K562 (cell line): ENCODE measurements at regions not wholly inside any gene's neighbourhood (a gene's known extent, or its start where the extent isn't known, plus 50 kb on each side); places are given as distances from the start of the nearest gene placed in this dataset.

ENCODE experiments used
- ATAC-seq: fragments of 200-7000 bp; cut with Tn5 transposase; 3 replicates; pipeline ENCODE4 v1.9.1; 2020; ENCODE audit warnings: moderate library complexity
- BruUV-seq: library from RNA; stranded (reverse); fragments of 400-500 nt; replicated peaks from 2 replicates; lab custom pipeline; 2021; lab: Mats Ljungman, UMichigan
- CTCF ChIA-PET: fragments of 300-600 bp; formaldehyde crosslinking; extraction: SDS; loops from one replicate; lab custom pipeline; 2021; ENCODE audit warnings: low intra/inter-chr PET ratio; lab: Yijun Ruan, JAX
- POLR2A ChIA-PET: fragments of 300-600, 350-650 bp; sonication (Branson Sonifier 250); formaldehyde crosslinking; extraction: SDS; loops from one replicate; lab custom pipeline; 2021; ENCODE audit warnings: antibody characterized with exemption, inconsistent platforms; lab: Yijun Ruan, JAX
- DNase-seq, 4 experiments: peaks; one replicate each; pipeline versions ENCODE4 v3.0.0 to v3.0.0-alpha.2; 2011 to 2018; ENCODE audit warnings: low spot score in 3 of 4, mixed read lengths in 3 of 4; ENCODE audit errors: extremely low read depth in 1 of 4
- FAIRE-seq: peaks from 2 replicates; lab custom pipeline; 2011; peaks lifted over from hg19 to GRCh38; lab: Jason Lieb, UNC
- H2AFZ ChIP-seq: 2 replicates; pipeline ENCODE4 v1.6.0; 2011; ENCODE audit warnings: low read depth, low read length, control low read depth, inconsistent platforms
- H3K27ac ChIP-seq: fragments of 200-600 bp; 3 replicates; pipeline ENCODE4 v1.8.0; 2011; ENCODE audit warnings: low read depth, mild to moderate bottlenecking, control low read depth, inconsistent platforms, low read length, moderate library complexity, mixed read lengths; ENCODE audit errors: extremely low read depth
- H3K27me3 ChIP-seq, 2 experiments: fragments of 300-600 bp in 1 of 2; 2 replicates in 1 of 2; 3 replicates in 1 of 2; pipeline versions ENCODE4 v1.6.0 to v1.8.0; 2011; ENCODE audit warnings: inconsistent platforms in 2 of 2, low read length in 2 of 2, mild to moderate bottlenecking in 1 of 2, mixed read lengths in 1 of 2, moderate library complexity in 1 of 2; ENCODE audit not compliant: control insufficient read depth in 2 of 2, insufficient read depth in 2 of 2
- H3K36me3 ChIP-seq: fragments of 300-600 bp; 3 replicates; pipeline ENCODE4 v1.8.0; 2011; ENCODE audit warnings: mild to moderate bottlenecking, low read length, inconsistent platforms; ENCODE audit not compliant: control insufficient read depth, insufficient read depth
- H3K4me1 ChIP-seq, 2 experiments: fragments of 200-600 bp in 1 of 2; replicated peaks in 1 of 2; 2 replicates in 1 of 2; 3 replicates in 1 of 2; pipeline versions ENCODE4 v1.5.1 to v1.8.0; 2011; ENCODE audit warnings: inconsistent platforms in 2 of 2, low read length in 2 of 2, mild to moderate bottlenecking in 1 of 2, mixed read lengths in 1 of 2, moderate library complexity in 1 of 2; ENCODE audit not compliant: control insufficient read depth in 2 of 2, insufficient read depth in 2 of 2
- H3K4me2 ChIP-seq: 2 replicates; pipeline ENCODE4 v1.6.1; 2011; ENCODE audit warnings: low read length, control low read depth, inconsistent platforms, mixed read lengths; ENCODE audit not compliant: insufficient read depth
- H3K4me3 ChIP-seq: fragments of 200-600 bp; sonication (generic), shearing (Covaris generic); 2 replicates; pipeline ENCODE4 v1.5.1; 2016; ENCODE audit warnings: control low read depth, inconsistent platforms
- H3K79me2 ChIP-seq: fragments of 200-600 bp; 3 replicates; pipeline ENCODE4 v1.8.0; 2011; ENCODE audit warnings: low read length, inconsistent platforms; ENCODE audit not compliant: control insufficient read depth, insufficient read depth
- H3K9ac ChIP-seq, 2 experiments: 2 replicates each; pipeline versions ENCODE4 v1.6.0 to v1.6.1; 2011; ENCODE audit warnings: low read depth in 2 of 2, low read length in 2 of 2, control low read depth in 1 of 2, inconsistent platforms in 1 of 2, mild to moderate bottlenecking in 1 of 2, mixed read lengths in 1 of 2; ENCODE audit not compliant: insufficient read depth in 1 of 2
- H3K9me1 ChIP-seq: one replicate; pipeline ENCODE4 v1.6.0; 2011; ENCODE audit warnings: inconsistent platforms, mild to moderate bottlenecking, low read length, moderate library complexity; ENCODE audit not compliant: control insufficient read depth, insufficient read depth
- H3K9me3 ChIP-seq: replicated peaks from 2 replicates; pipeline ENCODE4 v1.5.1; 2011; ENCODE audit warnings: low read depth, low read length, inconsistent platforms; ENCODE audit not compliant: control insufficient read depth, insufficient read depth
- H4K20me1 ChIP-seq: replicated peaks from 2 replicates; pipeline ENCODE4 v1.6.1; 2011; ENCODE audit warnings: low read length, inconsistent platforms, mixed read lengths; ENCODE audit not compliant: control insufficient read depth, insufficient read depth
- ATF1 ChIP-seq, 2 experiments: fragments of 450-650 bp in 1 of 2; IDR thresholded peaks; 2 replicates each; pipeline ENCODE4 v1.6.1; 2016; ENCODE audit warnings: missing compliant biosample characterization in 1 of 2, missing genetic modification characterization in 1 of 2
- CAMTA2 ChIP-seq: fragments of 250-450 bp; sonication (Bioruptor Pico); conservative IDR thresholded peaks from 2 replicates; pipeline ENCODE4 v1.5.1; 2022
- EHMT2 ChIP-seq: fragments of 450-650 bp; IDR thresholded peaks from 2 replicates; pipeline ENCODE4 v1.6.1; 2018; ENCODE audit warnings: antibody characterized with exemption
- POLR2B ChIP-seq: fragments of 450-650 bp; IDR thresholded peaks from 2 replicates; pipeline ENCODE4 v1.6.1; 2018; ENCODE audit warnings: low read depth; ENCODE audit not compliant: partially characterized antibody
- ZNF444 ChIP-seq: fragments of 250-450 bp; sonication (Bioruptor Pico); IDR thresholded peaks from 2 replicates; pipeline ENCODE4 v1.4.0; 2020; ENCODE audit warnings: mild to moderate bottlenecking, moderate library complexity
- ZNF589 ChIP-seq: fragments of 200-800 bp; sonication (Bioruptor generic); IDR thresholded peaks from 2 replicates; pipeline ENCODE4 v1.6.1; 2016; ENCODE audit warnings: low read depth, missing genetic modification characterization, missing compliant biosample characterization
- WGBS: fragments of 100-300 bp; shearing (Covaris generic); methylation state at CpG from one replicate; pipeline ENCODE4 v1.1.6; 2016; ENCODE audit warnings: low coverage, mixed read lengths; ENCODE audit not compliant: insufficient coverage; ENCODE audit errors: missing lambda C conversion rate; 5-methylcytosine and 5-hydroxymethylcytosine counted together
- in situ Hi-C: fragments of 300-500 bp; cut with MboI; formaldehyde crosslinking; loops from 4 replicates; pipeline ENCODE4 v1.15.0; 2018; ENCODE audit warnings: inconsistent platforms, mixed read lengths
- intact Hi-C: fragments of 100-400 bp; cut with micrococcal nuclease; formaldehyde crosslinking; loops from 2 replicates; pipeline ENCODE4 v1.14.2; 2022
- TF ChIP-seq, protein P1 (sequence below): sonication (generic); formaldehyde crosslinking; IDR thresholded peaks from 2 replicates; pipeline ENCODE4 v1.8.0; 2022; ENCODE audit warnings: missing genetic modification reagents, mild to moderate bottlenecking, moderate library complexity, borderline replicate concordance

DNA sequence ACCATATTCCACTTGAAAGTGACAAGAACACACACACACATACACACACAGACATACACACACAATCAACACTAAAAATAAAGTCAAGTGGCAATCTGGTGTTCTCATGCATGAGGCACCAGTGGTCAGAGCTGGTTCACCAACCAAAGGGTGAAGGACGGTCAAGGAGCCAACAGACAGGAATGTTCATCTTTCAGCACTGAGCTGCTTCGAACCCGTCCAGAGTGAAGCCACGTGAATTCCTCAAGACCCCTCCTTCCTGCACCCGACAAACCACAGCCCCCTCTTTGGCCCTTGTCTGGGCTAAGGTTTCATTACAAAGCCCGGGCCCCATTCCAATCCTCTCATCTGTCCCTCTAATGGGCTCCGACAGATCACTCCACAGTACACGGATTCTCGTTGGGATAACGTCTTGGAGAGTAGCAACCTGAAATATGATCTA, 84.5 kb upstream of the SMIM23 start:
- Histone ChIP-seq H3K36me3 (no peaks in the 10 kb centered on the region), H3K9ac (no peak overlapping the region), H3K9me3 (no peaks in the 10 kb centered on the region), H2AFZ (no peak overlapping the region), H3K27me3 (peaks cover 17 to 73% of the 10 kb centered on the region in 2 experiments), H3K9me1 (no peaks in the 10 kb centered on the region), H3K4me3 (no peak overlapping the region), H4K20me1 (0 out of 2 replicates have a peak, but pooled peaks cover 5% of the 10 kb centered on the region), H3K4me2 (no peak overlapping the region), H3K27ac (no peak overlapping the region), H3K4me1 (no peaks in the 10 kb centered on the region), H3K79me2 (no peaks in the 10 kb centered on the region)
- ATAC-seq: no peak
- DNase-seq: no peak
- TF ChIP-seq ATF1 (CRISPR knock-in tag; IDR thresholded peaks at IDR 0.05): no peak
- TF ChIP-seq ATF1 (tag; IDR thresholded peaks at IDR 0.05): no peak
- TF ChIP-seq, protein P1, sequence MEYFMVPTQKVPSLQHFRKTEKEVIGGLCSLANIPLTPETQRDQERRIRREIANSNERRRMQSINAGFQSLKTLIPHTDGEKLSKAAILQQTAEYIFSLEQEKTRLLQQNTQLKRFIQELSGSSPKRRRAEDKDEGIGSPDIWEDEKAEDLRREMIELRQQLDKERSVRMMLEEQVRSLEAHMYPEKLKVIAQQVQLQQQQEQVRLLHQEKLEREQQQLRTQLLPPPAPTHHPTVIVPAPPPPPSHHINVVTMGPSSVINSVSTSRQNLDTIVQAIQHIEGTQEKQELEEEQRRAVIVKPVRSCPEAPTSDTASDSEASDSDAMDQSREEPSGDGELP (CRISPR knock-in tag): no peak
- no peak for TF ChIP-seq ZNF444 (CRISPR knock-in tag)
- no TSS peak for BruUV-seq
- in situ Hi-C loops (no loop called here), intact Hi-C loops (no loop called here)
- ChIA-PET POLR2A (interaction anchor here (0.6 kb wide), 1 partner anchor 179 kb away, joined by 3 read pairs; no protein-coding TSS in a partner anchor), CTCF (no interaction called here)
- 0% methylated on average over 10 of the region's 10 CpGs for WGBS
- FAIRE-seq: no peak

DNA sequence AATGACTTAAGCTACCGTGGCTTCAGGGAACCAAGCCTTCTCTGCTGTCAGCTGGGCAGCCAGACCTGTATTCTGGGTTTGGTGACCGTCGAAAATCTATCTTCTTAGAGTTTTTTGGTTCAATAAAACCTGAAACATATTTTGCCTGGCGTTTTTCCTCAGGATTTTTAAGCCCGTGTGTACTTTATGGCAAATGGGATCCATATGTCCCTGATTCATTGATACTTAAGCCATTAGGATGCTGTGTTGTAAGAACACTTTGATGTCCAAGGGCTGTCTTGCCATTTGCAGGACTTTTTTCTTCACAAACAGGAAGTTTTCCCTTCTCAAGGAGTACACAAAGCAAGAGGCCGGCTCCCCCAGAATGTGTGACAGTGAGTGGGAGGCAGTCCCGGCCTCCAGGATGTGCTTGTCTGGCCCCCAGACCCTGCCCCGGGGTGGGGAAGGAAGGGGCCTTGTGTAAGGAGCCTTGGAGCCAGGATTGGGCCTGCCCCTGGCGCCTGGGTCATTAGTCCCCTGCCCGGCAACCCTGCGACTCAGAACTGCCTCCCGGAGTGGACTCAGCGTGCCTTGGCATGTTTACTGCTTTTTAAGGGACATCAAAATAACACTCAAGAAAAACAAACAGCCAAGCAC, 83.4 kb upstream of the SMIM23 start:
- H3K27ac ChIP-seq: no peak overlapping the region
- no TSS peak for BruUV-seq
- H3K4me3 ChIP-seq: no peak overlapping the region
- no peaks in the 10 kb centered on the region for H3K9me3 ChIP-seq
- DNase-seq: no peak
- no peak overlapping the region for H2AFZ ChIP-seq
- TF ChIP-seq CAMTA2 (CRISPR knock-in tag) (no peak), ZNF589 (CRISPR knock-in tag) (no peak), EHMT2 (no peak), POLR2B (no peak)
- in situ Hi-C loops: no loop called here
- no peak overlapping the region for H3K4me2 ChIP-seq
- H3K27me3 ChIP-seq: peaks cover 17 to 76% of the 10 kb centered on the region in 2 experiments
- CTCF ChIA-PET: no interaction called here
- intact Hi-C loops: no loop called here
- no peaks in the 10 kb centered on the region for H3K9me1 ChIP-seq
- no peaks in the 10 kb centered on the region for H3K4me1 ChIP-seq
- H3K36me3 ChIP-seq: no peaks in the 10 kb centered on the region
- under 1% methylated on average over 13 of the region's 13 CpGs for WGBS
- no peak overlapping the region for H3K9ac ChIP-seq
- ATAC-seq: no peak
- FAIRE-seq: no peak
- POLR2A ChIA-PET: no interaction called here
- H4K20me1 ChIP-seq: 0 out of 2 replicates have a peak, but pooled peaks cover 5% of the 10 kb centered on the region
- H3K79me2 ChIP-seq: no peaks in the 10 kb centered on the region
